ENCODE measurements at regions not wholly inside any gene's neighbourhood (a gene's known extent, or its start where the extent isn't known, plus 50 kb on each side); places are given as distances from the start of the nearest gene placed in this dataset.

- H3K4me1 Mint-ChIP-seq: peaks cover 11% of the 10 kb centered on the region
- no peak for DNase-seq (ENCODE audit: low spot score)
- no peak overlapping the region for H3K4me3 ChIP-seq
- no peaks in the 10 kb centered on the region for H3F3A ChIP-seq (replicated peaks; ENCODE audit: low read depth)
- H4K20me1 ChIP-seq (replicated peaks; ENCODE audit: insufficient read depth): no peaks in the 10 kb centered on the region
- ATAC-seq: no peak
- H3K36me3 ChIP-seq (ENCODE audit: insufficient read depth): no peaks in the 10 kb centered on the region
- TF ChIP-seq CREB1 (CRISPR knock-in tag; IDR thresholded peaks at IDR 0.05; ENCODE audit: low read depth): no peak
- TF ChIP-seq CTCF (conservative IDR thresholded peaks at IDR 0.05; ENCODE audit: low read depth in 2 of 2): no peak
- TF ChIP-seq ZNF331 (CRISPR knock-in tag; IDR thresholded peaks at IDR 0.05; ENCODE audit: low read depth): no peak
- TF ChIP-seq STAT1 (IDR thresholded peaks at IDR 0.05; ENCODE audit: unreplicated experiment): no peak
- TF ChIP-seq REST (IDR thresholded peaks at IDR 0.05; ENCODE audit: unreplicated experiment): no peak
- TF ChIP-seq JUNB (IDR thresholded peaks at IDR 0.05; ENCODE audit: unreplicated experiment): no peak
- no peak for TF ChIP-seq ZNF462 (CRISPR knock-in tag; IDR thresholded peaks at IDR 0.05)
- no peak for TF ChIP-seq NANOG (IDR thresholded peaks at IDR 0.05; ENCODE audit: borderline replicate concordance)
- no peak for TF ChIP-seq ZNF114 (CRISPR knock-in tag; IDR thresholded peaks at IDR 0.05)
- TF ChIP-seq EZH2phosphoT487 (IDR thresholded peaks at IDR 0.05; ENCODE audit: unreplicated experiment): no peak
- TF ChIP-seq EZH2 (IDR thresholded peaks at IDR 0.05; ENCODE audit: low read depth, unreplicated experiment): no peak
- TF ChIP-seq ETS1 (IDR thresholded peaks at IDR 0.05): no peak
- TF ChIP-seq POLR2AphosphoS5 (IDR thresholded peaks at IDR 0.05; ENCODE audit: low read depth): no peak
- H3K4me1 ChIP-seq (ENCODE audit: insufficient read depth): no peaks in the 10 kb centered on the region; the same call in none of the 2 replicates
- no peaks in the 10 kb centered on the region for H3K9me2 ChIP-seq (ENCODE audit: insufficient read depth)
- no peak overlapping the region for H2AFZ ChIP-seq
- H3K4me3 Mint-ChIP-seq: no peak overlapping the region
- H3K27me3 Mint-ChIP-seq (ENCODE audit: insufficient read depth, low read depth, poor library complexity): peaks cover 3% of the 10 kb centered on the region
- no peaks in the 10 kb centered on the region for H3K79me2 ChIP-seq (replicated peaks; ENCODE audit: insufficient read depth)
- H3K27ac Mint-ChIP-seq: no peak overlapping the region
- no peaks in the 10 kb centered on the region for H3K36me3 Mint-ChIP-seq (ENCODE audit: low read depth)
- no peaks in the 10 kb centered on the region for H3K27me3 ChIP-seq (ENCODE audit: insufficient read depth)
- no peak overlapping the region for H3K4me2 ChIP-seq
- H3K9me3 Mint-ChIP-seq: no peaks in the 10 kb centered on the region
- H3K27ac ChIP-seq (ENCODE audit: low read depth): no peak overlapping the region
Observed at GRCh38 chr1:208369658-208370057, 125.5 kb upstream of the PLXNA2 start.

Data from GM23338 (cell line).